ENCODE measurements at regions not wholly inside any gene's neighbourhood (a gene's known extent, or its start where the extent isn't known, plus 50 kb on each side); places are given as distances from the start of the nearest gene placed in this dataset.

- DNase-seq: peak; percentile 81
These were observed 611.3 kb upstream of the SALL1 start for GRCh38 chr16:51762081-51762996.

- no peak for DNase-seq
These were observed 609.9 kb upstream of the SALL1 start for GRCh38 chr16:51761001-51761400.

- no peak for DNase-seq
These were observed 608.9 kb upstream of the SALL1 start for GRCh38 chr16:51759999-51760398.

- DNase-seq: no peak
These were observed 608.3 kb upstream of the SALL1 start for GRCh38 chr16:51759329-51759728.

GRCh38 chr16:51757921-51758479 lies 606.9 kb upstream of the SALL1 start:
- no peak for DNase-seq

- no peak for DNase-seq
These were observed 606.4 kb upstream of the SALL1 start for GRCh38 chr16:51757505-51757904.

GRCh38 chr16:51757124-51757470 lies 606.0 kb upstream of the SALL1 start:
- no peak for DNase-seq

- DNase-seq: no peak
These were observed 605.5 kb upstream of the SALL1 start for GRCh38 chr16:51756447-51757123.

GRCh38 chr16:51755577-51756355 lies 604.7 kb upstream of the SALL1 start:
- DNase-seq: no peak

- no peak for DNase-seq
These were observed 604.0 kb upstream of the SALL1 start for GRCh38 chr16:51755039-51755501.

GRCh38 chr16:51753467-51754127 lies 602.5 kb upstream of the SALL1 start:
- DNase-seq: no peak

- DNase-seq: no peak
These were observed 601.4 kb upstream of the SALL1 start for GRCh38 chr16:51752438-51752995.

GRCh38 chr16:51747329-51747728 lies 596.3 kb upstream of the SALL1 start:
- no peak for DNase-seq

- DNase-seq: no peak
These were observed 583.1 kb upstream of the SALL1 start for GRCh38 chr16:51734220-51734619.

- no peak for DNase-seq
These were observed 582.1 kb upstream of the SALL1 start for GRCh38 chr16:51733181-51733580.

- DNase-seq: no peak
These were observed 580.1 kb upstream of the SALL1 start for GRCh38 chr16:51731160-51731559.

GRCh38 chr16:51723036-51723724 lies 572.1 kb upstream of the SALL1 start:
- DNase-seq: no peak

GRCh38 chr16:51722467-51722866 lies 571.4 kb upstream of the SALL1 start:
- no peak for DNase-seq

- no peak for DNase-seq
These were observed 568.3 kb upstream of the SALL1 start for GRCh38 chr16:51719376-51719775.

GRCh38 chr16:51716195-51716594 lies 565.1 kb upstream of the SALL1 start:
- DNase-seq: no peak

- no peak for DNase-seq
These were observed 562.4 kb upstream of the SALL1 start for GRCh38 chr16:51713502-51713901.

Measured in NCI-H2171 (cell line).